ENCODE measurements at regions not wholly inside any gene's neighbourhood (a gene's known extent, or its start where the extent isn't known, plus 50 kb on each side); places are given as distances from the start of the nearest gene placed in this dataset.

DNA sequence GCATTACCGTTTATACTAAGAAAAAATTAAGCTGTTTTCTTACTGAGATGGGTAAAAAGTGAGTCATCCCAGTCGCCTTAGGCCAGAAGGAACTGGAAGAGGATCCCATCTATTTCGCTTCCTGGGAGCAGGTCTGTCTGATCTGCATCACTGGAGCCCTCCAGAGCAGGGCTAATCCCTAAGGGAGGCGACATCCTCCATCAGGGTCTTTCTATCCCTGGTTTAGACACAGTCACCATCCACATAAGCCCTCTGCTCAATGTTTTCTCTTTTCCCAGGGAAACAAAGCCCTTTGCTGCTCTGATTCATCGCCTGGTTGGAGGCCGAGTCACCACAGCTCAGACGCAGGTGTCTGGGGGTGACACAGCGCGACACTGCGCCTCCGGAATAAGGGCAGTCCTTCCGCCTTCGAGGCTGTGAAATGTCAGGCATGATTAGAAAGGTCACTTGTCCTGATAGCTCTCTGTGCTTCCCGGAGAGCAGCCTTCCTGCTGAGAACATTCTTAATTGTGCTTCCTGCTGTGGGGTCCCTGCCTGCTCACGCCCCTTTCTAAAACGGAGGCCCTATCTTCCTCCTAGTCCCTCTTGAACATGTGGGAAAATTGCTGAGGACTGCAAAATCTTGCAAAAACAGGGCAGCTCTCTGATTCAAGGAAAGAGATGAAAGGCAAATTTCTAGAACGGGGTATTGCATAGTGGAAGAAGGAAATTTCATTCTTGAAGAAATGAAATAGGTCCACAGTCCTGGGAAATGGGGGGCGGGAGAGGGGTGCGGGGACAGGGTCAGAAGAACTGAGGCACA is 56.3 kb downstream of the MARCHF4 start:
- TF ChIP-seq EP300 (IDR thresholded peaks at IDR 0.05) (no peak), POLR2A (IDR thresholded peaks at IDR 0.05) (no peak), POLR2AphosphoS5 (IDR thresholded peaks at IDR 0.05) (no peak)
- TF ChIP-seq, protein P1, sequence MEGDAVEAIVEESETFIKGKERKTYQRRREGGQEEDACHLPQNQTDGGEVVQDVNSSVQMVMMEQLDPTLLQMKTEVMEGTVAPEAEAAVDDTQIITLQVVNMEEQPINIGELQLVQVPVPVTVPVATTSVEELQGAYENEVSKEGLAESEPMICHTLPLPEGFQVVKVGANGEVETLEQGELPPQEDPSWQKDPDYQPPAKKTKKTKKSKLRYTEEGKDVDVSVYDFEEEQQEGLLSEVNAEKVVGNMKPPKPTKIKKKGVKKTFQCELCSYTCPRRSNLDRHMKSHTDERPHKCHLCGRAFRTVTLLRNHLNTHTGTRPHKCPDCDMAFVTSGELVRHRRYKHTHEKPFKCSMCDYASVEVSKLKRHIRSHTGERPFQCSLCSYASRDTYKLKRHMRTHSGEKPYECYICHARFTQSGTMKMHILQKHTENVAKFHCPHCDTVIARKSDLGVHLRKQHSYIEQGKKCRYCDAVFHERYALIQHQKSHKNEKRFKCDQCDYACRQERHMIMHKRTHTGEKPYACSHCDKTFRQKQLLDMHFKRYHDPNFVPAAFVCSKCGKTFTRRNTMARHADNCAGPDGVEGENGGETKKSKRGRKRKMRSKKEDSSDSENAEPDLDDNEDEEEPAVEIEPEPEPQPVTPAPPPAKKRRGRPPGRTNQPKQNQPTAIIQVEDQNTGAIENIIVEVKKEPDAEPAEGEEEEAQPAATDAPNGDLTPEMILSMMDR (IDR thresholded peaks at IDR 0.05) = no peak
- Histone ChIP-seq H3K4me1 (no peaks in the 10 kb centered on the region), H3K27ac (no peak overlapping the region), H3K4me3 (no peak overlapping the region), H3K36me3 (no peaks in the 10 kb centered on the region), H3K27me3 (peaks cover 26% of the 10 kb centered on the region), H3K9me3 (peaks cover 0 to 12% (median 0%) of the 10 kb centered on the region in 3 donors)
- WGBS, 2 donors (ENCODE audit: low coverage in 1 of 2) = 44 to 63% methylated on average over 2 to 18 of the region's 19 CpGs
- no peak for ATAC-seq

DNA sequence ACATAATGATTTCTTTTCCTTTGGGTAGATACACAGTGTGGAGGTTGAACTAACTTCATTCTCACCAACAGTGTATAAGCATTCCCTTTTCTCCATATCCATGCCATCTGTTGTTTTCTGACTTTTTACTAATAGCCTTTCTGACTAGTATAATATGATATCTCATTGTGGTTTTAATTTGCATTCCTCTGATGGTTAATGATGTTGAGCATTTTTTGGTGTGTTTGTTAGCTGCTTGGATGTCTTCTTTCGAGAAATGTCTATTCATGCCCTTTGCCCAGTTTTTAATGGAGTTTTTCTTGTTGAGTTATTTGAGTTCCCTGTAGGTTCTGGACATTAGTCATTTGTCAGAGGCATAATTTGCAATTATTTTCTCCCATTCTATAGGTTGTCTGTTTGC is 59.8 kb downstream of the MARCHF4 start:
- TF ChIP-seq EP300 (IDR thresholded peaks at IDR 0.05) (no peak), POLR2AphosphoS5 (IDR thresholded peaks at IDR 0.05) (no peak), POLR2A (IDR thresholded peaks at IDR 0.05) (no peak)
- TF ChIP-seq, protein P1 (IDR thresholded peaks at IDR 0.05) = no peak
- no peaks in the 10 kb centered on the region for H3K36me3 ChIP-seq
- no peak overlapping the region for H3K4me3 ChIP-seq
- no peak overlapping the region for H3K27ac ChIP-seq
- WGBS, 2 donors (ENCODE audit: low coverage in 1 of 2) = 85% methylated on average over 1 of the region's 1 CpG; no CpG with 5 or more reads in 1 of the 2 donors
- ATAC-seq = no peak
- H3K4me1 ChIP-seq = no peaks in the 10 kb centered on the region
- H3K27me3 ChIP-seq = peaks cover 18% of the 10 kb centered on the region
- peaks cover 0 to 12% (median 0%) of the 10 kb centered on the region in 3 donors for H3K9me3 ChIP-seq

DNA sequence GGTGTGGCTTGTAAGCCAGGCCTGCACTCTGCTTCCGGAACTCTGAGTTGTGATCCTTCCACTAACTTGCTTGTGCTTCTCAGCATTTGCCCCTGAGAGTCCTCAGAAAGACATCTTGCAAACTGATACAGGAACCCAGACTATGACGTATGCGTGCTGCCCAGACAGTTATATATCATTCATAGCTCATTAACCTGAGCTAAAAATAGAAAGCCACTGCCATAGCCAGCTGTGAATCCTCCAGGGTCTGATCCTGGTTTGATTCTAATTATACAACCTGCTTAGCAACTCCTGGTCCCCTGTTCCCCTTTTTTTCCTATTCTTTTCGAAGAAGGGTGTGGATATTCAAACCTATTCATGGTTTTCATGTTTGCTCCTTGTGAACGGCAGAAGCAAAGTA is 63.7 kb downstream of the MARCHF4 start:
- WGBS, 2 donors (ENCODE audit: low coverage in 1 of 2) = 47 to 50% methylated on average over 3 to 5 of the region's 5 CpGs
- TF ChIP-seq EP300 (IDR thresholded peaks at IDR 0.05) (no peak), POLR2AphosphoS5 (IDR thresholded peaks at IDR 0.05) (no peak), POLR2A (IDR thresholded peaks at IDR 0.05) (no peak)
- TF ChIP-seq, protein P1 (IDR thresholded peaks at IDR 0.05) = no peak
- H3K4me1 ChIP-seq = no peaks in the 10 kb centered on the region

DNA sequence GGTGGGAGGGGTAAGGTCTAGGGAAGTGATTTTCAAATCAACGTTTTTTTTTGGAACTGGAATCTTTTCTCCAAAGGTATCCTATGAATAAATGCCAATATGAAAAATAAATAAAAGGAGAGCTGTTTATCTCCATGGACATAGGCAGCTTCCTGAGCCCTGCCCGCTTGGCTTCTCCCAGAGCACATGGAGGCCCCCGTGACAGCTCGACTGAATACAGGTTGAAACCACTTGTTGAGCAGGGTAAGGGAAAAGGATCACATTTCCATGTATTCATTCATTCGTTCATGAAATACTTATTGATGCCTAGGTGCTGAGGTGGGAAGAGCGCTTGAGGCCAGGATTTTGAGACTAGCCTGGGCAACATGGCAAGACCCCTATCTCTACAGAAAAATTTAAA is 64.8 kb downstream of the MARCHF4 start:
- Histone ChIP-seq H3K27me3 (no peaks in the 10 kb centered on the region), H3K9me3 (no peaks in the 10 kb centered on the region), H3K36me3 (no peaks in the 10 kb centered on the region), H3K4me3 (no peak overlapping the region), H3K27ac (no peak overlapping the region), H3K4me1 (no peaks in the 10 kb centered on the region)
- 74% methylated on average over 6 of the region's 6 CpGs for WGBS, 2 donors (ENCODE audit: low coverage in 1 of 2)
- TF ChIP-seq POLR2AphosphoS5 (IDR thresholded peaks at IDR 0.05) = no peak
- no peak for TF ChIP-seq EP300 (IDR thresholded peaks at IDR 0.05)
- TF ChIP-seq, protein P1 (IDR thresholded peaks at IDR 0.05) = no peak
- TF ChIP-seq POLR2A (IDR thresholded peaks at IDR 0.05) = no peak
- ATAC-seq = no peak

More for the DNA sequence above, 63.7 kb downstream of the MARCHF4 start:
- H3K27me3 ChIP-seq = no peaks in the 10 kb centered on the region
- no peak overlapping the region for H3K27ac ChIP-seq
- no peak overlapping the region for H3K4me3 ChIP-seq
- ATAC-seq = no peak
- H3K36me3 ChIP-seq = no peaks in the 10 kb centered on the region
- no peaks in the 10 kb centered on the region for H3K9me3 ChIP-seq

DNA sequence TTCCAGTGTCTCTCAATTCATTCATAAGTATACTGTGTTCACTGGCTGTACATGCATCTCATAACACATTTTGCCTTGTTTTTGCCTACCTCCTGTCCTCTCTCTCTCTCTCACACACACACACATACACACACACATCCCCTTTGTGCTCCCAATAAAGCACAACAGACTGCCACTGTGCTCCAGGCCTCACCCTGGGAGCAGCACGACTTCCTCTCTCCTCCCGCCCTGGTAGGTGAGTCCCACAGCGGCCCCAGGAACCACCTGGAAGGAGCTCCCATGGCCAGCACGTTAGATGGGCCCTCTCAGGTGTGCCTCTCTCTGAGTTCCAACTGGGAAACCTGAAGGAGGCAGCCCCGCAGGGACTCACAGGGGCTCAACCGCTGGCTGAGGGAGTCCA is 65.4 kb downstream of the MARCHF4 start:
- 16% methylated on average over 5 of the region's 6 CpGs; no CpG with 5 or more reads in 1 of the 2 donors for WGBS, 2 donors (ENCODE audit: low coverage in 1 of 2)
- no peaks in the 10 kb centered on the region for H3K36me3 ChIP-seq
- H3K27ac ChIP-seq = no peak overlapping the region
- no peak overlapping the region for H3K4me3 ChIP-seq
- H3K27me3 ChIP-seq = no peaks in the 10 kb centered on the region
- H3K9me3 ChIP-seq = no peaks in the 10 kb centered on the region
- TF ChIP-seq, protein P1 (IDR thresholded peaks at IDR 0.05) = no peak
- no peak for TF ChIP-seq EP300 (IDR thresholded peaks at IDR 0.05)
- no peak for TF ChIP-seq POLR2A (IDR thresholded peaks at IDR 0.05)
- no peak for TF ChIP-seq POLR2AphosphoS5 (IDR thresholded peaks at IDR 0.05)
- no peaks in the 10 kb centered on the region for H3K4me1 ChIP-seq
- ATAC-seq = no peak
